HG02610 (cell line): ENCODE measurements at regions not wholly inside any gene's neighbourhood (a gene's known extent, or its start where the extent isn't known, plus 50 kb on each side); places are given as distances from the start of the nearest gene placed in this dataset.

Source experiments
- ATAC-seq: cut with Tn5 transposase; IDR thresholded peaks from one replicate; pipeline ENCODE4 v1.9.1; 2021; ENCODE audit warnings: mild to moderate bottlenecking, moderate library complexity; ENCODE audit not compliant: unreplicated experiment

GRCh38 chr5:124287813-124288212 lies 458.6 kb downstream of the ZNF608 start:
- no peak for ATAC-seq

GRCh38 chr5:124285733-124286132 lies 460.7 kb downstream of the ZNF608 start:
- ATAC-seq: no peak

- ATAC-seq: no peak
Observed at GRCh38 chr5:124285071-124285470, 461.4 kb downstream of the ZNF608 start.

- no peak for ATAC-seq
Observed at GRCh38 chr5:124283031-124283430, 463.4 kb downstream of the ZNF608 start.

- ATAC-seq: no peak
Observed at GRCh38 chr5:124280079-124280478, 466.4 kb downstream of the ZNF608 start.

- ATAC-seq: no peak
Observed at GRCh38 chr5:124279146-124279876, 467.1 kb downstream of the ZNF608 start.

- ATAC-seq: no peak
Observed at GRCh38 chr5:124278636-124279035, 467.8 kb downstream of the ZNF608 start.

GRCh38 chr5:124277767-124278545 lies 468.5 kb downstream of the ZNF608 start:
- ATAC-seq: no peak

- ATAC-seq: no peak
Observed at GRCh38 chr5:124276166-124276565, 470.3 kb downstream of the ZNF608 start.

- no peak for ATAC-seq
Observed at GRCh38 chr5:124274949-124275348, 471.5 kb downstream of the ZNF608 start.

GRCh38 chr5:124264499-124264898 lies 481.9 kb downstream of the ZNF608 start:
- no peak for ATAC-seq

GRCh38 chr5:124263680-124264491 lies 482.6 kb downstream of the ZNF608 start:
- ATAC-seq: no peak

GRCh38 chr5:124262991-124263571 lies 483.4 kb downstream of the ZNF608 start:
- ATAC-seq: no peak

- ATAC-seq: no peak
Observed at GRCh38 chr5:124262470-124262869, 484.0 kb downstream of the ZNF608 start.

GRCh38 chr5:124261848-124262247 lies 484.6 kb downstream of the ZNF608 start:
- no peak for ATAC-seq

GRCh38 chr5:124260921-124261515 lies 485.4 kb downstream of the ZNF608 start:
- ATAC-seq: no peak

- no peak for ATAC-seq
Observed at GRCh38 chr5:124259017-124259416, 487.4 kb downstream of the ZNF608 start.

GRCh38 chr5:124257048-124257447 lies 489.4 kb downstream of the ZNF608 start:
- no peak for ATAC-seq

GRCh38 chr5:124253203-124253810 lies 493.1 kb downstream of the ZNF608 start:
- ATAC-seq: no peak

- no peak for ATAC-seq
Observed at GRCh38 chr5:124252747-124253146, 493.7 kb downstream of the ZNF608 start.
